ENCODE measurements at regions not wholly inside any gene's neighbourhood (a gene's known extent, or its start where the extent isn't known, plus 50 kb on each side); places are given as distances from the start of the nearest gene placed in this dataset.
"Not testable (repeated sequence)": the region's sequence is repeated elsewhere in the genome, so short reads cannot be mapped to it uniquely, and the experiment has no call there.

GRCh38 chr9:28127101-28127500 lies 553.8 kb upstream of the C9orf72 start:
- DNase-seq: no peak

GRCh38 chr9:28134446-28134976 lies 561.2 kb upstream of the C9orf72 start:
- no peak for DNase-seq

- DNase-seq: no peak
These were observed 562.3 kb upstream of the C9orf72 start for GRCh38 chr9:28135549-28135948.

DNA sequence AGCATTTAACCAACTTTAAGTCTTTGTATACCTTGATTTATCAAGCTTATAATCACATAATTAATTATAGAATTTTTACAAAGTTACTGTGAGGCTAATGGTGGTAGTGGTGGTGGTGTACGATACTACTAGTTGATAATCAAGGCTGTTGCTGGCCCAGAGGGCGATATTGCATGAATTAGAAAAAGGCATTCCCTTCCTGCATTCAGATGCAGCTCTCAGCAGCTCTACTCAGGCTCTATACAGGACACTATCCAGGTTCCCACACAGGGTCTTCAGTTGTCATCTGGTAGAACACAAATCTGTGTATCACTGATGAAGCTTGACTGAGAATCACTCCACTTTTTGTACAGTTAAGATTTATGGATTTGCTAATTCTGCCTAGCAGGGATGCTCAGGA lies 562.8 kb upstream of the C9orf72 start:
- DNase-seq: no peak

GRCh38 chr9:28147430-28147829 lies 574.1 kb upstream of the C9orf72 start:
- not testable (repeated sequence) for DNase-seq

DNA sequence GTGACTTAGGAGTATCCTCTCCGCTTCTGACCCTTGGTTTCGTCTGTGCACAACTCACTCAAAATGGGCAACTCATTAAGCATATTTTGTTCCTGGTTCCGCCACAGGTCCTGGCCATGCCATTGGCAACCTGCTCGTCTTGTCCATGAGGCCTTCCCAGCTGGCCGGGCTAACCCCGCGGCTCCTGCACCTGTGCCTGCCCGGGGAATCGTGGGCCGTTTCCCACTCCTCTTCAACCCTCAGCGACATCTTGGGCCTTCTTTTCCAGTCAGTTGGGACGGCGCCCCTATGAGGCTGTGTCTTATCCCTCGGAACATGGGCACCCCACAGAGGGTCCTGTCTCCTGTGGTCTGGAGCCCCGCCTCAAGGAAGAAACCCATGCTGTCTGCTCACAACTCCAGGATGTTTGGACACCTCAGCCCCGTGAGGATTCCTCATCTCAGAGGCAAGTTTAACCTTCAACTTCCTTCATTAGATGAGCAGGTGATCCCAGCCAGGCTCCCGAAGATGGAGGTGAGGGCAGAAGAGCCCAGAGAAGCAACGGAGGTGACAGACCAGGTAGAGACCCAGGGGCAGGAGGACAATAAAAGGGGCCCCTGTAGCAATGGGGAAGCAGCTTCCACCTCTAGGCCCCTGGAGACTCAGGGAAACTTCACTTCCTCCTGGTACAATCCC lies 574.8 kb upstream of the C9orf72 start:
- not testable (repeated sequence) for DNase-seq

- DNase-seq: not testable (repeated sequence)
These were observed 576.2 kb upstream of the C9orf72 start for GRCh38 chr9:28149361-28150050.

DNA sequence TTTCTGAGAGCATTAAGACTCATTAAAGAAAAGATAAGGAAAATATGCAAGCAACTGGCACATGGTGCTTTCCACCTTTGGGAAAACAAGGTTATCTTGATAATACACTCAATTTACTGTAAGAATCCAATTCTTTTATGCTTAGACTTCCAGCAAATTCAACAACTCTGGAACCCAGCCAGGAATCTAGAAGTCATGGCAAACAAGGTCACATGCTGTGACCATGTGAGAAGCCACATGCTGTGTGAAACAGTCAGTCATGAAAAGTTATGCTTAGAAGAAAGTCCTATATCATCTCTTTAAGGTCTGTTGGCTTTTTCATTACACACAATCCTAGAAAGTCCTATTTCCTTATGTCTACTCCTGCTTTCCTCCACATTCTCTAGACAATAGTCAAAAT lies 581.8 kb upstream of the C9orf72 start:
- no peak for DNase-seq

GRCh38 chr9:28155671-28156070 lies 582.4 kb upstream of the C9orf72 start:
- DNase-seq: no peak

GRCh38 chr9:28158451-28158850 lies 585.2 kb upstream of the C9orf72 start:
- DNase-seq: no peak

- no peak for DNase-seq
These were observed 590.3 kb upstream of the C9orf72 start for GRCh38 chr9:28163619-28164018.

- no peak for DNase-seq
These were observed 592.9 kb upstream of the C9orf72 start for GRCh38 chr9:28166179-28166578.

- no peak for DNase-seq
These were observed 603.9 kb upstream of the C9orf72 start for GRCh38 chr9:28177142-28177541.

- no peak for DNase-seq
These were observed 604.6 kb upstream of the C9orf72 start for GRCh38 chr9:28177925-28178324.

GRCh38 chr9:28179893-28180292 lies 606.6 kb upstream of the C9orf72 start:
- DNase-seq: no peak

DNA sequence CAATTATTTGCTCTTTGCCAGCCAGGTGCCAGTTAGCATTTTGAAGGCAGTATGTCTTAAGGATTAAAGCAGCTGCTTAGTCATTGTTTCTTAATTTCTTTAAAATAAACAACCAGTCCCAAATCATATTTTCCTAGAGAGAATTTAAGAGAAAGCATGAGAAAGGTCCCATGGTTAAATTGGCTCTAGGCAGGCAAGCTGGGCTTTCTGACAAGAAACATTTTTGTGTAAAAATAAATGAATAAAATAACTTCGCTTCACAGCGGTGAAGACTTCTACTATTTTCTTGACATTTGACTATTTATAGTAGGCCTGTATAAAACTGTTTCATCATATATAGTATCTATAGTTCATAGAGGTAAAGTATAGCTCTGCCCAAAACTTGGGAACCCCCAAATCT lies 617.7 kb upstream of the C9orf72 start:
- no peak for DNase-seq

- no peak for DNase-seq
These were observed 624.4 kb upstream of the C9orf72 start for GRCh38 chr9:28197653-28198052.

DNA sequence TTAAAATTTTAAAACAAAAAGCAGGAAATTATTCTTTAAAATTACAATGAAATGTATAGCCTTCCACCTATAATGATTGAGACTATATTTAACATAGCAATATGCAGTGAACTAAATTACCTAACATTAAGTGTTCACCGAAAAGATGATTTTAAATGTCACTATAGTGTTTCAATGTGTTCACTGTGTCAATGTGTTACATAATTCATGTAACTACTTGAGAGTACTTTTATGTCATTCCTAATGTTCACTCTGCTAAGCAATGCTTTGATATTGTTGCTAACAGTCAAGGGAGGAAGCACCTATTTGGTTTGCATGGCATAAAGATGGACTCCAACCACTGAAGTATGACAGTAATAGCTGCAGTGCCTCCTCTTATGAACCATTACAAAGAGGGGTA lies 629.8 kb upstream of the C9orf72 start:
- DNase-seq: no peak

DNA sequence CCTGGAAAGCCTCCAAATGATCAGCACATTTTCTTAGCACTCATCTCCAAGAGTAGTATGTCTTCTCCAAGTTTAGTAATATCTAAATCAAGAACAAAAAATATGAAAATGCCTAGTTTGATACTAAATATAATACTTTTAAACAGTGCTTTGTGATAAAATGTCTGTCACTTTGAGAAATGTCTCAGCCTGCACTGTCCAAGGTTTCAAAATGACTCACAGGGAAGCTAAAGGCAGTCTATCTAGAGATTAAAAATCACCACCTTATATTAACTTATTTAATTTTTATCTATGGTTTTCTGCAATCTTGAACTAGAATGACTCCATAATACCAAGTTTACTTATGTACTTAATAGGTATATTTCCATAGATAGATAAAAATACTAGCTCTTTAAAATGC lies 633.0 kb upstream of the C9orf72 start:
- DNase-seq: no peak

DNA sequence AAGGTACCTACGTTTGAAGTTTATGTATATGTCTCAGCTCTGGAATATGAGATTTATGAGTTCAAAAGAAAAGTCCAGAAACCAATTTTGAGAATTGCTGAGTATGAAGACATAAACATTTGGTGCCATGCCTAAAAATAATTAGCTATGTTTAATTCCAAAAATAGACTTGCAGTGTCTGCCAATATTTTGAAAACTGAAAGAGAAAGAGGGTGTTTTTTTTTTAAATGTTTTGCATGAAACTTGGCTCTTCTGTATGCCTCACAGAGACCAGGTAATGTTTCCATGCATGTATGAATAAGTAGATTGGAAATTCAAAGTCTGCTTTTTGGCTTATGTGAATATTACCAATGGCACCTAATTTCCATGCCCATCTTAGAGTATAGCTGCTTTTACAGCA lies 634.4 kb upstream of the C9orf72 start:
- DNase-seq: no peak

DNA sequence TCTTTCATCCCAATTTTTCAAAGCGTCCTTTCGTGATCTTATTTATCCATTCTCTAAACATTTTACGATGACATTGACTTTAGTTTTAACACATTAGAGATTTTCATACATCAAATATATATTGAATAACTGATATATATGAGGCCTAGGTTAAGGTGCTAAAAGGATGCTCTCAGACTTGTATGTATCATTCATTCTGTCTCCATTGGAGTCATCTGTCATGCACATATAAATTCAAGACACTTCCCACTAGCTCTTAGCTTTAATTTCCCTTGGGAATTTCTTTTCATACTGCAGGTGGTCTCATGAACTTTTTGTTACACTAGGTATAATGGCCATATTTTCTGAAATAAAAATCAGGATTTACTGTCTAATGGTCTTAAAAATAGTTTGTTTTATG lies 635.8 kb upstream of the C9orf72 start:
- DNase-seq: no peak

DNA sequence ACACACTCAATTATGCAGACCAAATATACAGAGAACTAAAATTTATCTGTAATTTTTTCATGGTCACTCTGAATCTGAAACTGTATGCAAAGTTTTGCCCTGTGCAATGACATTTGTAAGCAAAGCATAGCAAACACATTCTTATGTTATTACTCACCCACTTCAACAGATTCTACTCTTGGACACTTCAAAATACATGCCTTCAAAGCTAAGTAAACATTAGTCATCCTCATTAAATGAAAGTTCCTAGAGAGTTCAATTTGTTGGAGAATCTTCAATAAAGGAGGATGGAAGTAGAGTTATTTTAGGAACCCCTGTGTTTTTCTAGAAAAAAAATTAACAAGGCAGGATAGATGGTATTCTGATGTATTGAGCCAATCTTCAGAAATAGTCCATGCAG lies 639.7 kb upstream of the C9orf72 start:
- no peak for DNase-seq

DNA sequence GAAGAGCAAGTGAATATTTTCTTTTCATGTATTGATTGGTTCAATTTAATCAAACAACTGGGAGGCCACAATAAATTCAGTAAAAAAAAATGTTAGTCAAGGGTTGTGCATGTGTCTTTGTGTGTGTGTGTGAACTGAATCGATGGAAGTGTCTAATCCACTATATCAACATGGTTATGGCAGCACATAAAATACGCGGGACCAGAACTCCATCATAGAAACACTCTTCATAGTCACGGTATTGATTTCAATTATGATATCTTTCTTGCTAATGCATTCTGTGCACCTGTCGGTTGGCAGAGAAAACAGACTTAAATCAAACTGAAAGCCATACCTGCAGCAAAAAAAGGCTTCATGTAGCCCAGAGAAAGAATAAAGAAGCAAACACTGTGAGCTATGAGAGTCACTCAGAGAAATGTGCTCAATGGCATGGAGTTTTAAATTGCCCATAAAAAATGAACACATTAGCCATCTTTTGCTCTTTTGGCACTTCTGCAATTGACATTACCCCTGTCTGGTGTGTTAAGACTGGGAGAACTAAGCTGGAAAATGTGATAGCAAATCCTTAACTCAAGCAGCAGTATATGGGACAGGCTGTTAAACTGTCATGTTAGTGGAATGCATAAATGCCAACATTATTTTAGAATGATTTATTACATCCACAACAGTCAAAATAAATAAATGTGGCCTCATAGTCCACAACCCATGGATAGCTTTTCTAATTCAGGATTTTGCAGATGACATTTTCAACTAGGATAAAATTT lies 642.4 kb upstream of the C9orf72 start:
- DNase-seq: no peak

DNA sequence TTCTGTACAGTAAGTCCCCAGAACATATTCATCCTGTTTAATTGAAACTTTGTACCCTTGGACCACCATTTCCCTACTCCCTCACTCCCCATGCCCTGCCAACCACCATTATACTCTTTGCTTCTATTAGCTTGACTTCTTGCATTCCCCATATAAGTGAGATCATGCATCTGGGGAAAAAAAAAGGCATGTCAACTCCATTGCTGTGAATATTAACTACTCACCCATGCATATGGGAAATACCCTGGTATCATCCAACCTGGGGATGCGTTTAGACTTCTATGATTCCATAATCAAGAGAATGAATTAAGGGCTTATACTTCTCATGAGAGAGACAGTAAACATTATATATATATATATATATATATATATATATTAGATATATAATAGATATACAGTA lies 659.4 kb upstream of the C9orf72 start:
- no peak for DNase-seq

Data from 8988T (cell line).